Activated T-helper 17 cell treated with anti-CD3 and anti-CD28 coated beads, Interleukin-2, amount 50 U/mL, for 72 hours (primary cell): ENCODE measurements at regions not wholly inside any gene's neighbourhood (a gene's known extent, or its start where the extent isn't known, plus 50 kb on each side); places are given as distances from the start of the nearest gene placed in this dataset.
A peak's percentile ranks its signal among the peaks of the same experiment; 100 is the strongest.
"Not testable (repeated sequence)": the region's sequence is repeated elsewhere in the genome, so short reads cannot be mapped to it uniquely, and the experiment has no call there.

Source experiments
- ATAC-seq: fragments of 150-1000 bp; cut with Tn5 transposase; replicated peaks from 2 replicates; pipeline ENCODE4 v1.10.0; 2021; ENCODE audit warnings: mild to moderate bottlenecking, moderate library complexity
- H3K27ac Mint-ChIP-seq: one replicate; pipeline ENCODE4 v1.8.0; 2022; ENCODE audit warnings: mixed read lengths
- H3K27me3 Mint-ChIP-seq: one replicate; pipeline ENCODE4 v1.8.0; 2022; ENCODE audit warnings: mixed read lengths
- H3K36me3 Mint-ChIP-seq: one replicate; pipeline ENCODE4 v1.8.0; 2022; ENCODE audit warnings: low read depth, mild to moderate bottlenecking, mixed read lengths
- H3K4me1 Mint-ChIP-seq: one replicate; pipeline ENCODE4 v1.8.0; 2022; ENCODE audit warnings: mixed read lengths
- H3K4me3 Mint-ChIP-seq: one replicate; pipeline ENCODE4 v1.8.0; 2022; ENCODE audit warnings: mild to moderate bottlenecking, mixed read lengths
- H3K9me3 Mint-ChIP-seq: one replicate; pipeline ENCODE4 v1.8.0; 2022; ENCODE audit warnings: mixed read lengths

- peaks cover 22% of the 10 kb centered on the region for H3K27me3 Mint-ChIP-seq
- no peaks in the 10 kb centered on the region for H3K36me3 Mint-ChIP-seq
- ATAC-seq: no peak
- no peak overlapping the region for H3K4me3 Mint-ChIP-seq
- no peaks in the 10 kb centered on the region for H3K4me1 Mint-ChIP-seq
- no peak overlapping the region for H3K27ac Mint-ChIP-seq
- H3K9me3 Mint-ChIP-seq: no peaks in the 10 kb centered on the region
Measured at GRCh38 chr3:130569461-130570365, 52.7 kb downstream of the COL6A6 start.

GRCh38 chr3:130572769-130573168 lies 55.8 kb downstream of the COL6A6 start:
- no peak overlapping the region for H3K27ac Mint-ChIP-seq
- H3K9me3 Mint-ChIP-seq: no peaks in the 10 kb centered on the region
- peaks cover 22% of the 10 kb centered on the region for H3K27me3 Mint-ChIP-seq
- no peaks in the 10 kb centered on the region for H3K4me1 Mint-ChIP-seq
- no peak overlapping the region for H3K4me3 Mint-ChIP-seq
- no peak for ATAC-seq
- H3K36me3 Mint-ChIP-seq: no peaks in the 10 kb centered on the region

GRCh38 chr3:130576375-130577266 lies 59.6 kb downstream of the COL6A6 start:
- ATAC-seq: no peak
- Mint-ChIP-seq H3K27me3 (peaks cover 33% of the 10 kb centered on the region), H3K36me3 (no peaks in the 10 kb centered on the region), H3K9me3 (no peaks in the 10 kb centered on the region), H3K4me1 (no peaks in the 10 kb centered on the region), H3K27ac (no peak overlapping the region), H3K4me3 (no peak overlapping the region)

- no peak overlapping the region for H3K4me3 Mint-ChIP-seq
- no peak overlapping the region for H3K27ac Mint-ChIP-seq
Measured at GRCh38 chr3:130582457-130583153, 65.6 kb downstream of the COL6A6 start.

GRCh38 chr3:130594749-130595148 lies 77.8 kb downstream of the COL6A6 start:
- H3K4me3 Mint-ChIP-seq, H3K27ac Mint-ChIP-seq, H3K4me1 Mint-ChIP-seq, H3K9me3 Mint-ChIP-seq, H3K36me3 Mint-ChIP-seq: not testable (repeated sequence)
- H3K27me3 Mint-ChIP-seq: peaks cover 35% of the 10 kb centered on the region
- peak; percentile 72 for ATAC-seq

More at GRCh38 chr3:130582457-130583153, 65.6 kb downstream of the COL6A6 start:
- H3K36me3 Mint-ChIP-seq: no peaks in the 10 kb centered on the region
- peaks cover 33% of the 10 kb centered on the region for H3K27me3 Mint-ChIP-seq
- H3K9me3 Mint-ChIP-seq: no peaks in the 10 kb centered on the region
- peak; percentile 72 for ATAC-seq
- H3K4me1 Mint-ChIP-seq: no peaks in the 10 kb centered on the region

GRCh38 chr3:130596484-130596883 lies 79.5 kb downstream of the COL6A6 start:
- Mint-ChIP-seq H3K4me1 (no peaks in the 10 kb centered on the region), H3K9me3 (no peaks in the 10 kb centered on the region)

GRCh38 chr3:130601442-130601971 lies 84.5 kb downstream of the COL6A6 start:
- H3K36me3 Mint-ChIP-seq: no peaks in the 10 kb centered on the region
- no peak overlapping the region for H3K27ac Mint-ChIP-seq
- H3K27me3 Mint-ChIP-seq: peaks cover 27% of the 10 kb centered on the region
- ATAC-seq: no peak
- no peaks in the 10 kb centered on the region for H3K4me1 Mint-ChIP-seq
- peaks cover 12% of the 10 kb centered on the region for H3K9me3 Mint-ChIP-seq
- no peak overlapping the region for H3K4me3 Mint-ChIP-seq

More at GRCh38 chr3:130596484-130596883, 79.5 kb downstream of the COL6A6 start:
- Mint-ChIP-seq H3K27ac (no peak overlapping the region), H3K27me3 (peaks cover 37% of the 10 kb centered on the region), H3K36me3 (no peaks in the 10 kb centered on the region), H3K4me3 (no peak overlapping the region)
- ATAC-seq: no peak

GRCh38 chr3:130604806-130605205 lies 87.8 kb downstream of the COL6A6 start:
- H3K27me3 Mint-ChIP-seq: peaks cover 12% of the 10 kb centered on the region
- no peak overlapping the region for H3K27ac Mint-ChIP-seq
- no peaks in the 10 kb centered on the region for H3K4me1 Mint-ChIP-seq
- peaks cover 17% of the 10 kb centered on the region for H3K9me3 Mint-ChIP-seq
- H3K36me3 Mint-ChIP-seq: no peaks in the 10 kb centered on the region
- no peak overlapping the region for H3K4me3 Mint-ChIP-seq
- no peak for ATAC-seq

GRCh38 chr3:130606336-130606735 lies 89.4 kb downstream of the COL6A6 start:
- Mint-ChIP-seq H3K4me1 (no peaks in the 10 kb centered on the region), H3K27me3 (peaks cover 11% of the 10 kb centered on the region), H3K27ac (no peak overlapping the region), H3K4me3 (no peak overlapping the region), H3K36me3 (no peaks in the 10 kb centered on the region), H3K9me3 (peaks cover 17% of the 10 kb centered on the region)
- ATAC-seq: no peak

GRCh38 chr3:130607553-130608154 lies 90.7 kb downstream of the COL6A6 start:
- no peak overlapping the region for H3K4me3 Mint-ChIP-seq
- no peaks in the 10 kb centered on the region for H3K4me1 Mint-ChIP-seq
- ATAC-seq: no peak
- no peaks in the 10 kb centered on the region for H3K36me3 Mint-ChIP-seq
- H3K27ac Mint-ChIP-seq: no peak overlapping the region
- H3K9me3 Mint-ChIP-seq: peaks cover 21% of the 10 kb centered on the region
- peaks cover 11% of the 10 kb centered on the region for H3K27me3 Mint-ChIP-seq

GRCh38 chr3:130609166-130609979 lies 92.4 kb downstream of the COL6A6 start:
- ATAC-seq: no peak
- Mint-ChIP-seq H3K4me3 (no peak overlapping the region), H3K27me3 (peaks cover 7% of the 10 kb centered on the region), H3K4me1 (no peaks in the 10 kb centered on the region), H3K9me3 (peaks cover 20% of the 10 kb centered on the region), H3K36me3 (no peaks in the 10 kb centered on the region), H3K27ac (no peak overlapping the region)

GRCh38 chr3:130619196-130619595 lies 102.2 kb downstream of the COL6A6 start:
- Mint-ChIP-seq H3K27me3 (peaks cover 23% of the 10 kb centered on the region), H3K4me1 (no peaks in the 10 kb centered on the region), H3K4me3 (no peak overlapping the region), H3K9me3 (peaks cover 4% of the 10 kb centered on the region), H3K36me3 (no peaks in the 10 kb centered on the region), H3K27ac (no peak overlapping the region)
- no peak for ATAC-seq

GRCh38 chr3:130621824-130622223 lies 104.8 kb downstream of the COL6A6 start:
- Mint-ChIP-seq H3K36me3 (no peaks in the 10 kb centered on the region), H3K27ac (no peak overlapping the region), H3K4me1 (no peaks in the 10 kb centered on the region), H3K9me3 (no peaks in the 10 kb centered on the region), H3K4me3 (no peak overlapping the region), H3K27me3 (peaks cover 25% of the 10 kb centered on the region)
- no peak for ATAC-seq
